Fibroblast of villous mesenchyme (primary cell): ENCODE measurements at regions not wholly inside any gene's neighbourhood (a gene's known extent, or its start where the extent isn't known, plus 50 kb on each side); places are given as distances from the start of the nearest gene placed in this dataset.
A peak's percentile ranks its signal among the peaks of the same experiment; 100 is the strongest.
"Not testable (repeated sequence)": the region's sequence is repeated elsewhere in the genome, so short reads cannot be mapped to it uniquely, and the experiment has no call there.

Experiments used
- DNase-seq: peaks from one replicate; pipeline ENCODE4 v3.0.0-alpha.2; 2010; ENCODE audit warnings: low read depth
- H3K4me3 ChIP-seq: 2 replicates; pipeline ENCODE4 v1.5.1; 2011; ENCODE audit warnings: low read depth, mild to moderate bottlenecking, low read length
- CTCF ChIP-seq: IDR thresholded peaks from 2 replicates; pipeline ENCODE4 v1.5.1; 2012; ENCODE audit warnings: low read depth, mild to moderate bottlenecking, low read length; ENCODE audit not compliant: insufficient read depth

GRCh38 chr2:142734231-142734630 lies 143.2 kb upstream of the KYNU start:
- TF ChIP-seq CTCF, result peak; percentile 17
- no peak for DNase-seq
- H3K4me3 ChIP-seq, result no peak overlapping the region

GRCh38 chr2:142729814-142730213 lies 147.7 kb upstream of the KYNU start:
- DNase-seq, H3K4me3 ChIP-seq: not testable (repeated sequence)

GRCh38 chr2:142727821-142728478 lies 149.5 kb upstream of the KYNU start:
- not testable (repeated sequence) for DNase-seq, H3K4me3 ChIP-seq

- TF ChIP-seq CTCF, result no peak
- H3K4me3 ChIP-seq, result no peak overlapping the region
- DNase-seq, result no peak
Measured at GRCh38 chr2:142725386-142725785, 152.1 kb upstream of the KYNU start.

- no peak for TF ChIP-seq CTCF
- no peak overlapping the region for H3K4me3 ChIP-seq
- no peak for DNase-seq
Measured at GRCh38 chr2:142724713-142725349, 152.6 kb upstream of the KYNU start.

GRCh38 chr2:142724186-142724585 lies 153.3 kb upstream of the KYNU start:
- H3K4me3 ChIP-seq, result no peak overlapping the region
- DNase-seq, result no peak
- no peak for TF ChIP-seq CTCF

GRCh38 chr2:142723236-142723635 lies 154.2 kb upstream of the KYNU start:
- TF ChIP-seq CTCF, result no peak
- DNase-seq, result no peak
- H3K4me3 ChIP-seq, result no peak overlapping the region

- TF ChIP-seq CTCF, result no peak
- DNase-seq, result peak; percentile 56
Measured at GRCh38 chr2:142722569-142722968, 154.9 kb upstream of the KYNU start.

More at GRCh38 chr2:142722569-142722968, 154.9 kb upstream of the KYNU start:
- no peak overlapping the region for H3K4me3 ChIP-seq
